PC-9 (cell line): ENCODE measurements at regions not wholly inside any gene's neighbourhood (a gene's known extent, or its start where the extent isn't known, plus 50 kb on each side); places are given as distances from the start of the nearest gene placed in this dataset.

Experiments used
- CTCF ChIP-seq: fragments of 200-600 bp; sonication (generic); conservative IDR thresholded peaks from 2 replicates; pipeline ENCODE4 v1.6.1; 2017; ENCODE audit warnings: mixed run types, antibody characterized with exemption, mild to moderate bottlenecking, moderate library complexity
- EZH2 ChIP-seq: fragments of 200-600 bp; sonication (generic); IDR thresholded peaks from 2 replicates; pipeline ENCODE4 v1.8.0; 2017; ENCODE audit warnings: antibody characterized with exemption, low read depth

GRCh38 chr6:137687818-137688217, 179.2 kb upstream of the TNFAIP3 start:
- TF ChIP-seq CTCF (no peak), EZH2 (no peak)
